ENCODE measurements at regions not wholly inside any gene's neighbourhood (a gene's known extent, or its start where the extent isn't known, plus 50 kb on each side); places are given as distances from the start of the nearest gene placed in this dataset.

DNA sequence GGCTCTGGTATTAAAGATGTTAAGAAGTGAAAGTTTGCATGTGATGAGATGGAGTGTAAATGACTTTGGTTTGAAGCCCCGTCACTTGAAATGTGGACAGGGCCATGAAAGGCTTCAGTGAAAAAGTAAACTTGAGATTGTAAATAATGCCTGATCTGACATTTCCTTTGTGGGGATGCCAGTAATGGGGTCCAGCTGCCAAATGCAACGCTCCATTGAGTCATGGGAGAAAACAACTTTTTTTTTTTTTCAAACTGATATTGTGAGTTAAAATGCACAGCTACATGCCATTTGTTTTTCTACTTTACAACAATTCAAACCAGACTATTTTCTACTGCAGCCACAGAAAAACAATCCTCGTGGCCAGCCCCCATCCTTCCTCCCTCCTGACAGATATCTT, 327.0 kb upstream of the TNC start:
- TF ChIP-seq, protein P1, sequence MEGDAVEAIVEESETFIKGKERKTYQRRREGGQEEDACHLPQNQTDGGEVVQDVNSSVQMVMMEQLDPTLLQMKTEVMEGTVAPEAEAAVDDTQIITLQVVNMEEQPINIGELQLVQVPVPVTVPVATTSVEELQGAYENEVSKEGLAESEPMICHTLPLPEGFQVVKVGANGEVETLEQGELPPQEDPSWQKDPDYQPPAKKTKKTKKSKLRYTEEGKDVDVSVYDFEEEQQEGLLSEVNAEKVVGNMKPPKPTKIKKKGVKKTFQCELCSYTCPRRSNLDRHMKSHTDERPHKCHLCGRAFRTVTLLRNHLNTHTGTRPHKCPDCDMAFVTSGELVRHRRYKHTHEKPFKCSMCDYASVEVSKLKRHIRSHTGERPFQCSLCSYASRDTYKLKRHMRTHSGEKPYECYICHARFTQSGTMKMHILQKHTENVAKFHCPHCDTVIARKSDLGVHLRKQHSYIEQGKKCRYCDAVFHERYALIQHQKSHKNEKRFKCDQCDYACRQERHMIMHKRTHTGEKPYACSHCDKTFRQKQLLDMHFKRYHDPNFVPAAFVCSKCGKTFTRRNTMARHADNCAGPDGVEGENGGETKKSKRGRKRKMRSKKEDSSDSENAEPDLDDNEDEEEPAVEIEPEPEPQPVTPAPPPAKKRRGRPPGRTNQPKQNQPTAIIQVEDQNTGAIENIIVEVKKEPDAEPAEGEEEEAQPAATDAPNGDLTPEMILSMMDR (IDR thresholded peaks at IDR 0.05; ENCODE audit: low read length): no peak
- TF ChIP-seq EZH2phosphoT487 (IDR thresholded peaks at IDR 0.05; ENCODE audit: low read length): no peak
